ENCODE measurements at regions not wholly inside any gene's neighbourhood (a gene's known extent, or its start where the extent isn't known, plus 50 kb on each side); places are given as distances from the start of the nearest gene placed in this dataset.

DNA sequence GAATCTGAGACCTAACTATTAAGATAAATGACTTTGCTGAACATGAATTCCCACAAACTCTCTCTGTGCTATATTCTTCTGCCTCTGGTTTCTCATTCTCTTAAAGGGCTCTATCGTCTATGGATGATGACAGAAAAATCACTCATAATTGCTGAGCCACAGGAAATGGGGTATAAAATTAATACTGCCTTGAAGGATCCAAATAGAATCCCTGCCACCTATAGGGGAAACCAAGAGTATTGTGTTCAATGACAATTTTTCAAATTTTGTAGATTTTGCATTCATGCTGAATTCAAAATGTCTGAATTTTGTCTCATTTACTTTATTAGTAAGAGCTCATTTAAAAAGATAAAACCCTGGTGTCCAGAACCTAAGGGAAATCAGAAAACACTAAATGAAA lies 235.8 kb downstream of the RBM43 start:
- H3T11ph ChIP-seq (ENCODE audit: low read length) = no peak overlapping the region
- no peaks in the 10 kb centered on the region for H3K4me1 ChIP-seq (ENCODE audit: insufficient read depth, low read length)
- no peak overlapping the region for H3K9ac ChIP-seq (ENCODE audit: extremely low read depth, insufficient read length, low read length)
- no peaks in the 10 kb centered on the region for H3K79me2 ChIP-seq (ENCODE audit: insufficient read depth, low read length)
- no peak overlapping the region for H2BK20ac ChIP-seq (ENCODE audit: low read depth, low read length, poor library complexity, severe bottlenecking)
- no CpG with 5 or more reads among the region's 1 CpG for WGBS (ENCODE audit: extremely low coverage, insufficient read length, low lambda C conversion rate)
- no peaks in the 10 kb centered on the region for H3K36me3 Mint-ChIP-seq (ENCODE audit: insufficient read depth in 1 of 3, low read depth in 3 of 3)
- no peak overlapping the region for H4K91ac ChIP-seq (ENCODE audit: insufficient read length, low read depth, low read length)
- no peak overlapping the region for H3K18ac ChIP-seq (ENCODE audit: insufficient read length, low read depth, low read length)
- no peak for DNase-seq
- TF ChIP-seq, protein P1, sequence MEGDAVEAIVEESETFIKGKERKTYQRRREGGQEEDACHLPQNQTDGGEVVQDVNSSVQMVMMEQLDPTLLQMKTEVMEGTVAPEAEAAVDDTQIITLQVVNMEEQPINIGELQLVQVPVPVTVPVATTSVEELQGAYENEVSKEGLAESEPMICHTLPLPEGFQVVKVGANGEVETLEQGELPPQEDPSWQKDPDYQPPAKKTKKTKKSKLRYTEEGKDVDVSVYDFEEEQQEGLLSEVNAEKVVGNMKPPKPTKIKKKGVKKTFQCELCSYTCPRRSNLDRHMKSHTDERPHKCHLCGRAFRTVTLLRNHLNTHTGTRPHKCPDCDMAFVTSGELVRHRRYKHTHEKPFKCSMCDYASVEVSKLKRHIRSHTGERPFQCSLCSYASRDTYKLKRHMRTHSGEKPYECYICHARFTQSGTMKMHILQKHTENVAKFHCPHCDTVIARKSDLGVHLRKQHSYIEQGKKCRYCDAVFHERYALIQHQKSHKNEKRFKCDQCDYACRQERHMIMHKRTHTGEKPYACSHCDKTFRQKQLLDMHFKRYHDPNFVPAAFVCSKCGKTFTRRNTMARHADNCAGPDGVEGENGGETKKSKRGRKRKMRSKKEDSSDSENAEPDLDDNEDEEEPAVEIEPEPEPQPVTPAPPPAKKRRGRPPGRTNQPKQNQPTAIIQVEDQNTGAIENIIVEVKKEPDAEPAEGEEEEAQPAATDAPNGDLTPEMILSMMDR (conservative IDR thresholded peaks at IDR 0.05) = no peak
- no peak overlapping the region for H2BK5ac ChIP-seq (ENCODE audit: insufficient read length, low read length)
- H3K23ac ChIP-seq (ENCODE audit: insufficient read length, low read depth, low read length) = no peak overlapping the region
- H3K27ac ChIP-seq (ENCODE audit: insufficient read length, low read depth, low read length) = no peak overlapping the region
- no peaks in the 10 kb centered on the region for H3K4me1 Mint-ChIP-seq
- no peaks in the 10 kb centered on the region for H3K23me2 ChIP-seq (ENCODE audit: insufficient read length, low read depth, low read length, poor library complexity, severe bottlenecking)
- no peak overlapping the region for H3K4me2 ChIP-seq (ENCODE audit: insufficient read depth, insufficient read length, low read length)
- no peak overlapping the region for H2BK15ac ChIP-seq (ENCODE audit: low read depth, low read length)
- no peaks in the 10 kb centered on the region for H3K27me3 Mint-ChIP-seq (ENCODE audit: low read depth)
- no peak overlapping the region for H3K14ac ChIP-seq (ENCODE audit: insufficient read depth, low read length)
- no peak overlapping the region for H2BK12ac ChIP-seq (ENCODE audit: insufficient read length, low read depth, low read length)
- H3K27ac Mint-ChIP-seq = 0 out of 7 replicates have a peak overlapping the region, but pooled peaks of 1 of the 3 experiments have one; percentile 62
- H3K27me3 ChIP-seq (ENCODE audit: insufficient read depth, low read length) = no peaks in the 10 kb centered on the region
- no peak overlapping the region for H3K4me3 Mint-ChIP-seq
- no peaks in the 10 kb centered on the region for H3K79me1 ChIP-seq (ENCODE audit: insufficient read depth, low read depth, low read length, poor library complexity, severe bottlenecking)
- H3K4ac ChIP-seq (ENCODE audit: low read depth, low read length) = no peak overlapping the region
- H4K8ac ChIP-seq (replicated peaks; ENCODE audit: insufficient read length, low read depth, low read length) = no peak overlapping the region
- no peaks in the 10 kb centered on the region for H4K20me1 ChIP-seq (ENCODE audit: control insufficient read depth, insufficient read depth, insufficient read length)
- H4K5ac ChIP-seq (ENCODE audit: insufficient read length, low read depth, low read length) = no peak overlapping the region
- no peak overlapping the region for H3K56ac ChIP-seq (ENCODE audit: insufficient read length, low read depth, low read length)
- no peaks in the 10 kb centered on the region for H3K9me3 Mint-ChIP-seq
- H2AFZ ChIP-seq (ENCODE audit: low read length) = no peak overlapping the region
- no peaks in the 10 kb centered on the region for H3K9me3 ChIP-seq (ENCODE audit: control insufficient read depth, low read depth, low read length)
- no peak overlapping the region for H2AK5ac ChIP-seq (ENCODE audit: insufficient read length, low read length)
- H2BK120ac ChIP-seq (ENCODE audit: low read depth, low read length, poor library complexity, severe bottlenecking) = no peak overlapping the region

Measured in H9 (cell line).